Keratinocyte (primary cell): ENCODE measurements at regions not wholly inside any gene's neighbourhood (a gene's known extent, or its start where the extent isn't known, plus 50 kb on each side); places are given as distances from the start of the nearest gene placed in this dataset.

Source experiments
- DNase-seq: peaks from one replicate; pipeline ENCODE4 v3.0.0-alpha.2; 2011; ENCODE audit warnings: low read depth, missing footprints, low spot score
- FAIRE-seq: peaks from 2 replicates; lab custom pipeline; 2011; peaks lifted over from hg19 to GRCh38; lab: Jason Lieb, UNC
- H2AFZ ChIP-seq: 2 replicates; pipeline ENCODE4 v1.6.0; 2012; ENCODE audit warnings: low read length, control low read depth, inconsistent platforms; ENCODE audit not compliant: control insufficient read depth
- H3K27ac ChIP-seq: 2 replicates; pipeline ENCODE4 v1.5.1; 2011; ENCODE audit warnings: low read length; ENCODE audit not compliant: control insufficient read depth, insufficient read depth
- H3K27me3 ChIP-seq: 3 replicates; pipeline ENCODE4 v1.6.0; 2011; ENCODE audit warnings: low read length; ENCODE audit not compliant: control insufficient read depth, insufficient read depth; ENCODE audit errors: extremely low read depth
- H3K36me3 ChIP-seq, 2 experiments: 2 replicates in 1 of 2; 3 replicates in 1 of 2; pipeline ENCODE4 v1.5.1; 2011; ENCODE audit warnings: low read length in 2 of 2, mild to moderate bottlenecking in 1 of 2; ENCODE audit not compliant: control insufficient read depth in 2 of 2, insufficient read depth in 2 of 2; ENCODE audit errors: extremely low read depth in 1 of 2
- H3K4me1 ChIP-seq: 3 replicates; pipeline ENCODE4 v1.5.1; 2011; ENCODE audit warnings: low read length; ENCODE audit not compliant: control insufficient read depth, insufficient read depth; ENCODE audit errors: extremely low read depth
- H3K4me2 ChIP-seq: 3 replicates; pipeline ENCODE4 v1.6.0; 2011; ENCODE audit warnings: low read depth, low read length; ENCODE audit not compliant: control insufficient read depth, insufficient read depth; ENCODE audit errors: extremely low read depth
- H3K4me3 ChIP-seq, 3 experiments: fragments of 200-600 bp in 1 of 3; sonication (generic) in 1 of 3; 2 replicates in 2 of 3; 3 replicates in 1 of 3; pipeline ENCODE4 v1.5.1; 2011 to 2016; ENCODE audit warnings: low read length in 3 of 3, mild to moderate bottlenecking in 3 of 3, control low read depth in 2 of 3, inconsistent platforms in 1 of 3, low read depth in 1 of 3, mixed read lengths in 1 of 3, mixed run types in 1 of 3, moderate library complexity in 1 of 3; ENCODE audit not compliant: control insufficient read depth in 2 of 3, insufficient read depth in 2 of 3; ENCODE audit errors: extremely low read depth in 1 of 3
- H3K79me2 ChIP-seq: 2 replicates; pipeline ENCODE4 v1.6.0; 2012; ENCODE audit warnings: low read length; ENCODE audit not compliant: control insufficient read depth, insufficient read depth
- H3K9ac ChIP-seq: 3 replicates; pipeline ENCODE4 v1.6.0; 2011; ENCODE audit warnings: low read length; ENCODE audit not compliant: control insufficient read depth, insufficient read depth; ENCODE audit errors: extremely low read depth
- H3K9me1 ChIP-seq: 3 replicates; pipeline ENCODE4 v1.6.0; 2011; ENCODE audit warnings: low read length; ENCODE audit not compliant: control insufficient read depth, insufficient read depth; ENCODE audit errors: extremely low read depth
- H3K9me3 ChIP-seq: 2 replicates; pipeline ENCODE4 v1.5.1; 2012; ENCODE audit warnings: low read depth, low read length; ENCODE audit not compliant: control insufficient read depth
- H4K20me1 ChIP-seq: 3 replicates; pipeline ENCODE4 v1.6.0; 2011; ENCODE audit warnings: low read length; ENCODE audit not compliant: control insufficient read depth, insufficient read depth; ENCODE audit errors: extremely low read depth
- CTCF ChIP-seq, 3 experiments: IDR thresholded peaks in 1 of 3; conservative IDR thresholded peaks in 1 of 3; optimal IDR thresholded peaks in 1 of 3; 2 replicates in 2 of 3; 3 replicates in 1 of 3; pipeline versions ENCODE3 to v1.5.1; 2011; ENCODE audit warnings: low read length in 3 of 3, mild to moderate bottlenecking in 3 of 3, moderate library complexity in 2 of 3, control low read depth in 1 of 3, inconsistent platforms in 1 of 3; ENCODE audit not compliant: insufficient read depth in 2 of 3; ENCODE audit errors: extremely low read depth in 1 of 3
- EZH2 ChIP-seq: IDR thresholded peaks from one replicate; pipeline ENCODE4 v1.6.1; 2012; ENCODE audit warnings: inconsistent platforms, mild to moderate bottlenecking, low read length, moderate library complexity
- dilution Hi-C: fragments of 300-500 bp; cut with MboI; formaldehyde crosslinking; loops from one replicate; pipeline ENCODE4 v1.7.0; 2020; ENCODE audit warnings: low sequenced_read_pairs; ENCODE audit not compliant: extremely low pct_ligation_motif_present

GRCh38 chr3:152197937-152198336, 70.8 kb upstream of the MBNL1 start:
- Histone ChIP-seq H3K4me2 (no peak overlapping the region), H3K9me3 (no peaks in the 10 kb centered on the region), H3K36me3 (no peaks in the 10 kb centered on the region), H3K27ac (no peak overlapping the region), H2AFZ (no peak overlapping the region), H4K20me1 (no peaks in the 10 kb centered on the region), H3K79me2 (no peaks in the 10 kb centered on the region), H3K4me1 (peaks cover under 1% of the 10 kb centered on the region), H3K9me1 (no peaks in the 10 kb centered on the region), H3K4me3 (no peak overlapping the region), H3K27me3 (no peaks in the 10 kb centered on the region), H3K9ac (no peak overlapping the region)
- dilution Hi-C loops: no loop called here
- no peak for TF ChIP-seq EZH2
- TF ChIP-seq CTCF (optimal IDR thresholded peaks at IDR 0.05 in 1 of 3, IDR thresholded peaks at IDR 0.05 in 1 of 3, conservative IDR thresholded peaks at IDR 0.05 in 1 of 3; ENCODE audit: extremely low read depth in 1 of 3, insufficient read depth in 2 of 3, low read length in 3 of 3): no peak
- FAIRE-seq: peak; percentile 53
- no peak for DNase-seq

GRCh38 chr3:152198665-152199064, 70.1 kb upstream of the MBNL1 start:
- FAIRE-seq (no peak), DNase-seq (no peak)
- no peak for TF ChIP-seq EZH2
- no peak for TF ChIP-seq CTCF (optimal IDR thresholded peaks at IDR 0.05 in 1 of 3, IDR thresholded peaks at IDR 0.05 in 1 of 3, conservative IDR thresholded peaks at IDR 0.05 in 1 of 3; ENCODE audit: extremely low read depth in 1 of 3, insufficient read depth in 2 of 3, low read length in 3 of 3)
- Histone ChIP-seq H3K9me1 (no peaks in the 10 kb centered on the region), H3K4me3 (no peak overlapping the region), H4K20me1 (no peaks in the 10 kb centered on the region), H3K27ac (no peak overlapping the region), H3K36me3 (no peaks in the 10 kb centered on the region), H3K79me2 (no peaks in the 10 kb centered on the region), H3K9me3 (no peaks in the 10 kb centered on the region), H3K4me2 (no peak overlapping the region), H3K27me3 (no peaks in the 10 kb centered on the region), H3K4me1 (peaks cover 5% of the 10 kb centered on the region), H2AFZ (no peak overlapping the region), H3K9ac (no peak overlapping the region)
- dilution Hi-C loops: no loop called here
